ENCODE measurements at regions not wholly inside any gene's neighbourhood (a gene's known extent, or its start where the extent isn't known, plus 50 kb on each side); places are given as distances from the start of the nearest gene placed in this dataset.

DNA sequence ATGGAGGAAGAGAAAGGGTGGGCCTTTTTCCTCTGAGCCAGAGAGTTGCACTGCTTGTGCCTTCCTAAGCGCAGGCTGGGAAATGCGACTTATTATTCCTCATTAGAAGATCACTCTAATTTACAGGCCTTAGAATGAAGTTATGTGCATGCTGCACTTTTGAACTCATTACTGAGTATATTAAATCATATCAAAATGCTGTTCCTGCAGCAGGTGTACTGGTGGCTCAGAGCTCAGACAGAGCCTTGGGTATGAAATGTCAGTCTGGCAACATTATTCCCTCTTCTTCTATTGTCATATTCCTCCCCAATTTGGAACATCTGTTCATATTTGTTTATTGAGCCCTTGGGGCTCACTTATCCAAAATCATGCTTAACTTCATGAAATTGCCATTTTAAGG, 85.5 kb downstream of the ADCYAP1 start:
- no peak for TF ChIP-seq ZNF274 (IDR thresholded peaks at IDR 0.05; ENCODE audit: low read depth, low read length)
- no peak for TF ChIP-seq YY1 (IDR thresholded peaks at IDR 0.05; ENCODE audit: insufficient read depth, insufficient read length)
- TF ChIP-seq SUZ12 (IDR thresholded peaks at IDR 0.05; ENCODE audit: extremely low read depth, insufficient read depth, insufficient read length) = no peak

All from NT2/D1 (cell line).